K562 (cell line): ENCODE measurements at regions not wholly inside any gene's neighbourhood (a gene's known extent, or its start where the extent isn't known, plus 50 kb on each side); places are given as distances from the start of the nearest gene placed in this dataset.

Experiments
- ATAC-seq: fragments of 200-7000 bp; cut with Tn5 transposase; 3 replicates; pipeline ENCODE4 v1.9.1; 2020; ENCODE audit warnings: moderate library complexity
- BruUV-seq: library from RNA; stranded (reverse); fragments of 400-500 nt; replicated peaks from 2 replicates; lab custom pipeline; 2021; lab: Mats Ljungman, UMichigan
- CTCF ChIA-PET: fragments of 300-600 bp; formaldehyde crosslinking; extraction: SDS; loops from one replicate; lab custom pipeline; 2021; ENCODE audit warnings: low intra/inter-chr PET ratio; lab: Yijun Ruan, JAX
- POLR2A ChIA-PET: fragments of 300-600, 350-650 bp; sonication (Branson Sonifier 250); formaldehyde crosslinking; extraction: SDS; loops from one replicate; lab custom pipeline; 2021; ENCODE audit warnings: antibody characterized with exemption, inconsistent platforms; lab: Yijun Ruan, JAX
- DNase-seq, 4 experiments: peaks; one replicate each; pipeline versions ENCODE4 v3.0.0 to v3.0.0-alpha.2; 2011 to 2018; ENCODE audit warnings: low spot score in 3 of 4, mixed read lengths in 3 of 4; ENCODE audit errors: extremely low read depth in 1 of 4
- FAIRE-seq: peaks from 2 replicates; lab custom pipeline; 2011; peaks lifted over from hg19 to GRCh38; lab: Jason Lieb, UNC
- H2AFZ ChIP-seq: 2 replicates; pipeline ENCODE4 v1.6.0; 2011; ENCODE audit warnings: low read depth, low read length, control low read depth, inconsistent platforms
- H3K27ac ChIP-seq: fragments of 200-600 bp; 3 replicates; pipeline ENCODE4 v1.8.0; 2011; ENCODE audit warnings: low read depth, mild to moderate bottlenecking, control low read depth, inconsistent platforms, low read length, moderate library complexity, mixed read lengths; ENCODE audit errors: extremely low read depth
- H3K27me3 ChIP-seq, 2 experiments: fragments of 300-600 bp in 1 of 2; 2 replicates in 1 of 2; 3 replicates in 1 of 2; pipeline versions ENCODE4 v1.6.0 to v1.8.0; 2011; ENCODE audit warnings: inconsistent platforms in 2 of 2, low read length in 2 of 2, mild to moderate bottlenecking in 1 of 2, mixed read lengths in 1 of 2, moderate library complexity in 1 of 2; ENCODE audit not compliant: control insufficient read depth in 2 of 2, insufficient read depth in 2 of 2
- H3K36me3 ChIP-seq: fragments of 300-600 bp; 3 replicates; pipeline ENCODE4 v1.8.0; 2011; ENCODE audit warnings: mild to moderate bottlenecking, low read length, inconsistent platforms; ENCODE audit not compliant: control insufficient read depth, insufficient read depth
- H3K4me1 ChIP-seq, 2 experiments: fragments of 200-600 bp in 1 of 2; replicated peaks in 1 of 2; 2 replicates in 1 of 2; 3 replicates in 1 of 2; pipeline versions ENCODE4 v1.5.1 to v1.8.0; 2011; ENCODE audit warnings: inconsistent platforms in 2 of 2, low read length in 2 of 2, mild to moderate bottlenecking in 1 of 2, mixed read lengths in 1 of 2, moderate library complexity in 1 of 2; ENCODE audit not compliant: control insufficient read depth in 2 of 2, insufficient read depth in 2 of 2
- H3K4me2 ChIP-seq: 2 replicates; pipeline ENCODE4 v1.6.1; 2011; ENCODE audit warnings: low read length, control low read depth, inconsistent platforms, mixed read lengths; ENCODE audit not compliant: insufficient read depth
- H3K4me3 ChIP-seq: fragments of 200-600 bp; sonication (generic), shearing (Covaris generic); 2 replicates; pipeline ENCODE4 v1.5.1; 2016; ENCODE audit warnings: control low read depth, inconsistent platforms
- H3K79me2 ChIP-seq: fragments of 200-600 bp; 3 replicates; pipeline ENCODE4 v1.8.0; 2011; ENCODE audit warnings: low read length, inconsistent platforms; ENCODE audit not compliant: control insufficient read depth, insufficient read depth
- H3K9ac ChIP-seq, 2 experiments: 2 replicates each; pipeline versions ENCODE4 v1.6.0 to v1.6.1; 2011; ENCODE audit warnings: low read depth in 2 of 2, low read length in 2 of 2, control low read depth in 1 of 2, inconsistent platforms in 1 of 2, mild to moderate bottlenecking in 1 of 2, mixed read lengths in 1 of 2; ENCODE audit not compliant: insufficient read depth in 1 of 2
- H3K9me1 ChIP-seq: one replicate; pipeline ENCODE4 v1.6.0; 2011; ENCODE audit warnings: inconsistent platforms, mild to moderate bottlenecking, low read length, moderate library complexity; ENCODE audit not compliant: control insufficient read depth, insufficient read depth
- H3K9me3 ChIP-seq: replicated peaks from 2 replicates; pipeline ENCODE4 v1.5.1; 2011; ENCODE audit warnings: low read depth, low read length, inconsistent platforms; ENCODE audit not compliant: control insufficient read depth, insufficient read depth
- H4K20me1 ChIP-seq: replicated peaks from 2 replicates; pipeline ENCODE4 v1.6.1; 2011; ENCODE audit warnings: low read length, inconsistent platforms, mixed read lengths; ENCODE audit not compliant: control insufficient read depth, insufficient read depth
- CBFA2T2 ChIP-seq: fragments of 450-650 bp; conservative IDR thresholded peaks from 2 replicates; pipeline ENCODE4 v1.6.1; 2017; ENCODE audit warnings: mild to moderate bottlenecking
- CBX2 ChIP-seq: fragments of 200-600 bp; sonication (generic); IDR thresholded peaks from one replicate; pipeline ENCODE4 v1.6.1; 2012; ENCODE audit warnings: mild to moderate bottlenecking, low read length, inconsistent platforms; ENCODE audit not compliant: insufficient read depth, poor library complexity, severe bottlenecking
- ELF1 ChIP-seq: fragments of 200-800 bp; sonication (Bioruptor generic); IDR thresholded peaks from 2 replicates; pipeline ENCODE4 v1.6.1; 2016; ENCODE audit warnings: missing genetic modification characterization, missing compliant biosample characterization
- FOXP4 ChIP-seq: sonication (generic); formaldehyde crosslinking; IDR thresholded peaks from 2 replicates; pipeline ENCODE4 v1.8.0; 2022; ENCODE audit warnings: mild to moderate bottlenecking, missing genetic modification reagents, borderline replicate concordance
- HDGF ChIP-seq: fragments of 450-650 bp; IDR thresholded peaks from 2 replicates; pipeline ENCODE4 v1.6.1; 2016
- HMBOX1 ChIP-seq: sonication (generic); IDR thresholded peaks from 2 replicates; pipeline ENCODE4 v1.6.1; 2016
- HOMEZ ChIP-seq: fragments of 250-450 bp; sonication (Bioruptor Pico); IDR thresholded peaks from 2 replicates; pipeline ENCODE4 v1.4.0; 2020; ENCODE audit warnings: mild to moderate bottlenecking, moderate library complexity
- ILK ChIP-seq: fragments of 450-650 bp; IDR thresholded peaks from 2 replicates; pipeline ENCODE4 v1.6.1; 2016; ENCODE audit warnings: missing genetic modification characterization, low read depth, mild to moderate bottlenecking, missing compliant biosample characterization, moderate library complexity, borderline replicate concordance
- KLF1 ChIP-seq: fragments of 450-650 bp; IDR thresholded peaks from 2 replicates; pipeline ENCODE4 v1.6.1; 2016; ENCODE audit warnings: missing genetic modification characterization, missing compliant biosample characterization
- KLF10 ChIP-seq: fragments of 250-450 bp; sonication (Bioruptor Pico); IDR thresholded peaks from 2 replicates; pipeline ENCODE4 v1.6.1; 2021; ENCODE audit warnings: matching md5 sums
- MAFK ChIP-seq: IDR thresholded peaks from 2 replicates; pipeline ENCODE4 v1.6.1; 2011; ENCODE audit warnings: low read length, improper control_type of control experiment
- NONO ChIP-seq, 2 experiments: fragments of 200-400 bp in 1 of 2; fragments of 450-650 bp in 1 of 2; formaldehyde crosslinking in 1 of 2; IDR thresholded peaks; 2 replicates each; pipeline ENCODE4 v1.6.1; 2017; ENCODE audit warnings: low read depth in 2 of 2, mild to moderate bottlenecking in 2 of 2, moderate library complexity in 2 of 2, low read length in 1 of 2
- TFAP4 ChIP-seq: sonication (generic); formaldehyde crosslinking; IDR thresholded peaks from 2 replicates; pipeline ENCODE4 v1.8.0; 2022; ENCODE audit warnings: missing genetic modification reagents, mild to moderate bottlenecking, moderate library complexity, borderline replicate concordance
- ZNF551 ChIP-seq: fragments of 250-450 bp; sonication (Bioruptor Pico); IDR thresholded peaks from 2 replicates; pipeline ENCODE4 v1.5.0; 2021; ENCODE audit warnings: mild to moderate bottlenecking, moderate library complexity
- WGBS: fragments of 100-300 bp; shearing (Covaris generic); methylation state at CpG from one replicate; pipeline ENCODE4 v1.1.6; 2016; ENCODE audit warnings: low coverage, mixed read lengths; ENCODE audit not compliant: insufficient coverage; ENCODE audit errors: missing lambda C conversion rate; 5-methylcytosine and 5-hydroxymethylcytosine counted together
- in situ Hi-C: fragments of 300-500 bp; cut with MboI; formaldehyde crosslinking; loops from 4 replicates; pipeline ENCODE4 v1.15.0; 2018; ENCODE audit warnings: inconsistent platforms, mixed read lengths
- intact Hi-C: fragments of 100-400 bp; cut with micrococcal nuclease; formaldehyde crosslinking; loops from 2 replicates; pipeline ENCODE4 v1.14.2; 2022

- no peak for TF ChIP-seq HOMEZ (CRISPR knock-in tag)
- no peak for TF ChIP-seq MAFK
- TF ChIP-seq CBFA2T2: no peak
- TF ChIP-seq ELF1 (tag): no peak
- TF ChIP-seq CBX2: no peak
- TF ChIP-seq, all 486 proteins: peak for 0
Observed at GRCh38 chr17:72412650-72413076, 291.8 kb downstream of the SOX9 start (continued).

GRCh38 chr17:72413077-72414031, 292.5 kb downstream of the SOX9 start:
- Histone ChIP-seq H3K27ac (no peak overlapping the region), H3K9ac (no peak overlapping the region), H2AFZ (no peak overlapping the region), H3K4me1 (no peaks in the 10 kb centered on the region), H3K4me2 (no peak overlapping the region), H4K20me1 (no peaks in the 10 kb centered on the region), H3K4me3 (no peak overlapping the region), H3K9me1 (no peaks in the 10 kb centered on the region), H3K9me3 (no peaks in the 10 kb centered on the region), H3K27me3 (no peaks in the 10 kb centered on the region; a peak in 1 of 5 replicates), H3K79me2 (no peaks in the 10 kb centered on the region), H3K36me3 (no peaks in the 10 kb centered on the region)
- BruUV-seq: no TSS peak
- DNase-seq (no peak), ATAC-seq (no peak), FAIRE-seq (no peak)
- WGBS: under 1% methylated on average over 22 of the region's 23 CpGs
- ChIA-PET POLR2A (interaction anchor here (0.6 kb wide), 1 partner anchor 194 kb away, joined by 3 read pairs; no protein-coding TSS in a partner anchor), CTCF (interaction anchor here (0.7 kb wide), 1 partner anchor 39 kb away, joined by 4 read pairs; no protein-coding TSS in a partner anchor)
- intact Hi-C loops: no loop called here
- TF ChIP-seq FOXP4 (CRISPR knock-in tag): no peak
- no peak for TF ChIP-seq KLF1 (tag)
- no peak for TF ChIP-seq HDGF
- no peak for TF ChIP-seq ZNF551 (CRISPR knock-in tag)
- TF ChIP-seq KLF10 (CRISPR knock-in tag): no peak
- TF ChIP-seq TFAP4 (CRISPR knock-in tag): no peak
- no peak for TF ChIP-seq ILK (tag)
- no peak for TF ChIP-seq NONO (IDR thresholded peaks at IDR 0.05; ENCODE audit: low read depth in 2 of 2, low read length in 1 of 2)
- no peak for TF ChIP-seq HMBOX1
- in situ Hi-C loops: no loop called here
